GM21737 (cell line): ENCODE measurements at regions not wholly inside any gene's neighbourhood (a gene's known extent, or its start where the extent isn't known, plus 50 kb on each side); places are given as distances from the start of the nearest gene placed in this dataset.
"Not testable (repeated sequence)": the region's sequence is repeated elsewhere in the genome, so short reads cannot be mapped to it uniquely, and the experiment has no call there.

Source experiments
- ATAC-seq: cut with Tn5 transposase; IDR thresholded peaks from one replicate; pipeline ENCODE4 v1.9.1; 2021; ENCODE audit warnings: mild to moderate bottlenecking, moderate library complexity; ENCODE audit not compliant: unreplicated experiment

- no peak for ATAC-seq
Observed at GRCh38 chr4:1589098-1589497, 95.0 kb downstream of the FAM53A start.

- no peak for ATAC-seq
Observed at GRCh38 chr4:1588306-1588705, 95.8 kb downstream of the FAM53A start.

- no peak for ATAC-seq
Observed at GRCh38 chr4:1584498-1584897, 99.6 kb downstream of the FAM53A start.

- ATAC-seq, result no peak
Observed at GRCh38 chr4:1583859-1584258, 100.3 kb downstream of the FAM53A start.

GRCh38 chr4:1583051-1583785 lies 100.9 kb downstream of the FAM53A start:
- ATAC-seq, result no peak

- ATAC-seq, result no peak
Observed at GRCh38 chr4:1582227-1582626, 101.9 kb downstream of the FAM53A start.

- ATAC-seq, result peak; percentile 62
Observed at GRCh38 chr4:1581164-1581894, 102.8 kb downstream of the FAM53A start.

GRCh38 chr4:1580692-1581012 lies 103.5 kb downstream of the FAM53A start:
- ATAC-seq, result not testable (repeated sequence)

GRCh38 chr4:1579901-1580691 lies 104.0 kb downstream of the FAM53A start:
- peak; percentile 69 for ATAC-seq

- no peak for ATAC-seq
Observed at GRCh38 chr4:1579001-1579900, 104.9 kb downstream of the FAM53A start.

GRCh38 chr4:1578251-1578773 lies 105.8 kb downstream of the FAM53A start:
- ATAC-seq, result no peak

GRCh38 chr4:1577822-1578217 lies 106.3 kb downstream of the FAM53A start:
- no peak for ATAC-seq

- ATAC-seq, result no peak
Observed at GRCh38 chr4:1576961-1577821, 106.9 kb downstream of the FAM53A start.

GRCh38 chr4:1576304-1576960 lies 107.7 kb downstream of the FAM53A start:
- ATAC-seq, result no peak

GRCh38 chr4:1575418-1576303 lies 108.5 kb downstream of the FAM53A start:
- no peak for ATAC-seq

GRCh38 chr4:1574601-1575417 lies 109.3 kb downstream of the FAM53A start:
- ATAC-seq, result no peak

- ATAC-seq, result no peak
Observed at GRCh38 chr4:1573830-1574459, 110.2 kb downstream of the FAM53A start.
